Body of pancreas (tissue), 4 donors: ENCODE measurements at regions not wholly inside any gene's neighbourhood (a gene's known extent, or its start where the extent isn't known, plus 50 kb on each side); places are given as distances from the start of the nearest gene placed in this dataset.

Source experiments
- ATAC-seq: fragments of 150-250 bp; one replicate; pipeline ENCODE4 v1.9.1; 2016
- DNase-seq, 4 donors: peaks; one replicate each; pipeline ENCODE4 v3.0.0-alpha.2; 2019
- H3K27ac ChIP-seq, 4 donors: fragments of 200-600 bp; sonication (generic); 1 replicate in 3 of 4; 2 replicates in 1 of 4; pipeline versions ENCODE4 v1.5.1 to v1.6.1; 2016 to 2019; ENCODE audit warnings: mild to moderate bottlenecking in 1 of 4, mixed read lengths in 1 of 4, moderate library complexity in 1 of 4
- H3K27me3 ChIP-seq, 2 donors: fragments of 200-600 bp; sonication (generic); one replicate each; pipeline ENCODE4 v1.6.0; 2016; ENCODE audit warnings: mild to moderate bottlenecking in 1 of 2
- H3K36me3 ChIP-seq, 2 donors: fragments of 200-600 bp; sonication (generic); replicated peaks in 1 of 2; 2 replicates each; pipeline ENCODE4 v1.5.1; 2016; ENCODE audit warnings: low read depth in 2 of 2; ENCODE audit not compliant: insufficient read depth in 1 of 2
- H3K4me1 ChIP-seq: fragments of 200-600 bp; sonication (generic); one replicate; pipeline ENCODE4 v1.6.0; 2016
- H3K4me3 ChIP-seq, 2 donors: fragments of 200-600 bp; sonication (generic); 1 replicate in 1 of 2; 2 replicates in 1 of 2; pipeline ENCODE4 v1.5.1; 2016 to 2019
- H3K9me3 ChIP-seq, 3 donors: fragments of 200-600 bp; sonication (generic); 1 replicate in 2 of 3; 2 replicates in 1 of 3; pipeline ENCODE4 v1.5.1; 2016
- POLR2A ChIP-seq, 3 donors: fragments of 450-650 bp; IDR thresholded peaks; one replicate each; pipeline ENCODE4 v1.6.1; 2016; ENCODE audit warnings: antibody characterized with exemption in 3 of 3, mild to moderate bottlenecking in 2 of 3
- WGBS, 2 donors: methylation state at CpG; one replicate each; pipeline ENCODE4 v1.1.5; 2017; 5-methylcytosine and 5-hydroxymethylcytosine counted together
- intact Hi-C: fragments of 100-400 bp; cut with DNase I; formaldehyde crosslinking; loops from one replicate; pipeline ENCODE4 v1.15.1; 2023
- TF ChIP-seq, protein P1 (sequence below), 7 experiments: fragments of 450-650 bp in 4 of 7; fragments of 200-600 bp in 3 of 7; sonication (generic) in 3 of 7; IDR thresholded peaks; one replicate each; pipeline ENCODE4 v1.5.1; 2016 to 2019; ENCODE audit warnings: antibody characterized with exemption in 7 of 7

DNA sequence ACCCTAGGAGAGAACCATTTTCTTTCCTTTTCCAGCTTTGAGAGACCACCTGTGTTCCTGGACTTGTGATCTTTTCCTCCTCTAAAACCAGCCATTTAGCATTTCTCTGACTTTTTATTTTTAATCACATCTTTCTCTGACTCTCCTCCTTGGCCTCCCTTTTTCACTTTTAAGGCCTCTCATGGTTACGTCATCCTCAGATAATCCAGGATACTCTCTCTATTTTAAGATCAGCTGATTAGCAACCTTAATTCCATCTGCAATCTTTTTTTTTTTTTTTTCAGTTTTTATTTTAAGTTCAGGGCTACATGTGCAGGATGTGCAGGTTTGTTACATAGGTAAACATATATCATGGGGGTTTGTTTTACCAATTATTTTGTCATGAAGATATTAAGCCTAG lies 54.0 kb downstream of the RFPL4B start:
- no peak for TF ChIP-seq POLR2A (IDR thresholded peaks at IDR 0.05)
- TF ChIP-seq, protein P1, sequence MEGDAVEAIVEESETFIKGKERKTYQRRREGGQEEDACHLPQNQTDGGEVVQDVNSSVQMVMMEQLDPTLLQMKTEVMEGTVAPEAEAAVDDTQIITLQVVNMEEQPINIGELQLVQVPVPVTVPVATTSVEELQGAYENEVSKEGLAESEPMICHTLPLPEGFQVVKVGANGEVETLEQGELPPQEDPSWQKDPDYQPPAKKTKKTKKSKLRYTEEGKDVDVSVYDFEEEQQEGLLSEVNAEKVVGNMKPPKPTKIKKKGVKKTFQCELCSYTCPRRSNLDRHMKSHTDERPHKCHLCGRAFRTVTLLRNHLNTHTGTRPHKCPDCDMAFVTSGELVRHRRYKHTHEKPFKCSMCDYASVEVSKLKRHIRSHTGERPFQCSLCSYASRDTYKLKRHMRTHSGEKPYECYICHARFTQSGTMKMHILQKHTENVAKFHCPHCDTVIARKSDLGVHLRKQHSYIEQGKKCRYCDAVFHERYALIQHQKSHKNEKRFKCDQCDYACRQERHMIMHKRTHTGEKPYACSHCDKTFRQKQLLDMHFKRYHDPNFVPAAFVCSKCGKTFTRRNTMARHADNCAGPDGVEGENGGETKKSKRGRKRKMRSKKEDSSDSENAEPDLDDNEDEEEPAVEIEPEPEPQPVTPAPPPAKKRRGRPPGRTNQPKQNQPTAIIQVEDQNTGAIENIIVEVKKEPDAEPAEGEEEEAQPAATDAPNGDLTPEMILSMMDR (IDR thresholded peaks at IDR 0.05): no peak
- 86 to 90% methylated on average over 1 of the region's 1 CpG for WGBS, 2 donors
- H3K27ac ChIP-seq: no peak overlapping the region
- DNase-seq (no peak), ATAC-seq (no peak)
- H3K9me3 ChIP-seq: peaks cover 0 to 9% (median 0%) of the 10 kb centered on the region in 3 donors
- no peak overlapping the region for H3K4me3 ChIP-seq
- H3K4me1 ChIP-seq: no peaks in the 10 kb centered on the region
- H3K36me3 ChIP-seq: no peaks in the 10 kb centered on the region
- intact Hi-C loops: no loop called here
- H3K27me3 ChIP-seq: no peaks in the 10 kb centered on the region

DNA sequence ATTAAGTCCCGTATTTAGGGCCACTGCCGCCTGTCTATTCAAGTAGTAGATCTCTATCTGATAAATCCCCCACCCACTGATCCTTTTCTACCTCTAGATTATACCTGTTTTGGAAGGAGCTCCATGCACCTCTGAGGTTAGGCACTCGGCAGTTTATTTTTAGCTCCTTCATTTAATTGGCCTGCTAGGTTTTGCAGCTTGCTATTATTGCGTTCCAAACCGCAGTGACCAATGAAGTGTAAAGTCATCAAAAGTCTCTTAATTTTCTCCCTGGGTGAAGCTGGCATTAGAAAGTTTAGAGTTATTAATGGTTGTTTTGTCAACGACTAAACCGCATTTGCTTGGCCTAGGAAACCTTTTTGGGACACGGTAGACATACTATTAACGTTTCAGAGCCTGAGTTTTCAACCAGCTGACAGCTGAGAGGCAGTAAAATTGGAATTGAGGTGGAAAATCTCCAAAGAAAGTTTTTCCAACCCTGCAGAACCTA lies 60.0 kb downstream of the RFPL4B start:
- H3K9me3 ChIP-seq: no peaks in the 10 kb centered on the region
- intact Hi-C loops: no loop called here
- 74% methylated on average over 9 of the region's 9 CpGs for WGBS, 2 donors
- H3K4me1 ChIP-seq: no peaks in the 10 kb centered on the region
- no peak overlapping the region for H3K27ac ChIP-seq
- ATAC-seq (no peak), DNase-seq (no peak)
- no peak for TF ChIP-seq POLR2A (IDR thresholded peaks at IDR 0.05)
- TF ChIP-seq, protein P1 (IDR thresholded peaks at IDR 0.05): no peak
- H3K36me3 ChIP-seq: no peaks in the 10 kb centered on the region
- H3K4me3 ChIP-seq: no peak overlapping the region
- no peaks in the 10 kb centered on the region for H3K27me3 ChIP-seq

DNA sequence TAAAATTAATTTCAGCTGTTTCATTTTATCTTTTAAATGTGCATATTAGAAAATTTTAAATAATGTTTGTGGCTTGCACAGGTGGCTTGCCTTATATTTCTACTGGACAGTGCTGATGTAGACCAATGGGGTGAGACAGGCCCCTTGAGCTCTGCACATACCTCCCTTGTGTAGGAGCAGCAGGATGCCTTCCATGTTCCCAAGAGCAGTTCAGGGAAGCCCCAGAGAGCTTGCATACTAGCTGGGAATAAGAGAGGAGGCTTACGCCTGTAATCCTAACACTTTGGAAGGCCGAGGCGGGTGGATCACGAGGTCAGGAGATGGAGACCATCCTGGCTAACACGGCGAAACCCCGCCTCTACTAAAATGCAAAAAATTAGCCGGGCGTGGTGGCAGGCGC lies 61.4 kb downstream of the RFPL4B start:
- ATAC-seq (no peak), DNase-seq (no peak)
- Histone ChIP-seq H3K4me3 (no peak overlapping the region), H3K4me1 (no peaks in the 10 kb centered on the region), H3K36me3 (no peaks in the 10 kb centered on the region), H3K27me3 (no peaks in the 10 kb centered on the region), H3K9me3 (no peaks in the 10 kb centered on the region), H3K27ac (no peak overlapping the region)
- intact Hi-C loops: no loop called here
- TF ChIP-seq POLR2A (IDR thresholded peaks at IDR 0.05): no peak
- TF ChIP-seq, protein P1 (IDR thresholded peaks at IDR 0.05): no peak
- WGBS, 2 donors: 82 to 91% methylated on average over 10 of the region's 10 CpGs

DNA sequence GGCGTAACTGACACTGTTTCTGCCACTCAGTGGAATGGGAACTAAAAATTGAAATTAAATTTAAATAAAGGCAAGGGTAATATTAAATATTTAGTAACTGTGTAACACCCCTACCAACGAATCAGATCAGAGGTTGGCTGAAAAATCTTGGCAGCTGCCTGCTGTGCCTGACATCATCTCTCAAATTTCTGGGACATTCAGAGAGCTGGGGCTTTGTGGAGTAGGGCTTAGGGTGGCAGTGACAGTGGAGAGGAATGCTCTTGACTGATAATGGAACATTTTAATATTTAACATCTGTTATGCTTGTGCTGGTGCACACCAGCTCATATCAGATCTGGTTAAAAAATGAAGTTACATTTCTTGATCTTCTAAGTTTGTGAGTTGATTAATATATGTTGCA lies 62.2 kb downstream of the RFPL4B start:
- Histone ChIP-seq H3K4me3 (no peak overlapping the region), H3K9me3 (no peaks in the 10 kb centered on the region), H3K27me3 (no peaks in the 10 kb centered on the region), H3K27ac (no peak overlapping the region), H3K36me3 (no peaks in the 10 kb centered on the region), H3K4me1 (no peaks in the 10 kb centered on the region)
- WGBS, 2 donors: 52 to 59% methylated on average over 2 of the region's 2 CpGs
- no peak for TF ChIP-seq POLR2A (IDR thresholded peaks at IDR 0.05)
- TF ChIP-seq, protein P1 (IDR thresholded peaks at IDR 0.05): no peak
- intact Hi-C loops: no loop called here
- ATAC-seq: no peak
- DNase-seq: no peak

DNA sequence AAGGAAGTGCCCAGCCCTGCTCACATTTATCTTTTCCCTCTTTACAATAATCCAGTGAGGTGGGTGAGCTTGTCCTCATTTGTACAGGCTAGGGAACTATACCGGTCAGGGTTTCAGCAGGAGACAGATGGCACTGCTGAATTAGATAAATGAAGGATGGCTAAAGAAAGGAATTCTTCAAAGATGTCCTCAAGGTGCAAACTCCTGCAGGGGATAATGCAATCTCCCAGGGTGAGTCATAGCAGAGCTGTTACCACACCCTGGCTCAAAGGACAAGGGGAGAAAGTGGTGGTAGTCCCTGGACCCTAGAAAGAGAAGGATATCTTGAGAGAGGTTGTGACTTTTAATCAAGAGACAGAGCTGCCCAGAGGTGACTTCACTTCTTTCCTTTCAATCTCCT lies 66.7 kb downstream of the RFPL4B start:
- 52 to 53% methylated on average over 1 of the region's 1 CpG for WGBS, 2 donors
- H3K9me3 ChIP-seq: no peaks in the 10 kb centered on the region
- no peak overlapping the region for H3K4me3 ChIP-seq
- no peak for TF ChIP-seq POLR2A (IDR thresholded peaks at IDR 0.05)
- TF ChIP-seq, protein P1 (IDR thresholded peaks at IDR 0.05): no peak
- no peaks in the 10 kb centered on the region for H3K27me3 ChIP-seq
- DNase-seq (no peak), ATAC-seq (no peak)
- H3K36me3 ChIP-seq: no peaks in the 10 kb centered on the region
- no peak overlapping the region for H3K27ac ChIP-seq
- intact Hi-C loops: no loop called here
- H3K4me1 ChIP-seq: no peaks in the 10 kb centered on the region
